Loucy (cell line): ENCODE measurements at regions not wholly inside any gene's neighbourhood (a gene's known extent, or its start where the extent isn't known, plus 50 kb on each side); places are given as distances from the start of the nearest gene placed in this dataset.

Source experiments
- CTCF ChIP-seq: fragments of 200-600 bp; sonication (generic); conservative IDR thresholded peaks from 2 replicates; pipeline ENCODE4 v1.5.1; 2014; ENCODE audit warnings: mild to moderate bottlenecking, antibody characterized with exemption, low read length
- EZH2phosphoT487 ChIP-seq: fragments of 200-600 bp; IDR thresholded peaks from 2 replicates; pipeline ENCODE4 v1.6.1; 2018; ENCODE audit warnings: antibody characterized with exemption, mild to moderate bottlenecking, moderate library complexity, borderline replicate concordance

- TF ChIP-seq CTCF (no peak), EZH2phosphoT487 (no peak)
These were observed 342.3 kb upstream of the ADAMTS9 start for GRCh38 chr3:65030014-65030627.
